GM12878 (cell line): ENCODE measurements at regions not wholly inside any gene's neighbourhood (a gene's known extent, or its start where the extent isn't known, plus 50 kb on each side); places are given as distances from the start of the nearest gene placed in this dataset.

Source experiments
- ATAC-seq: fragments of 200-7000 bp; cut with Tn5 transposase; 3 replicates; pipeline ENCODE4 v1.9.1; 2020; ENCODE audit warnings: mild to moderate bottlenecking, moderate library complexity
- BruUV-seq: library from RNA; stranded (reverse); fragments of 400-500 nt; replicated peaks from 2 replicates; lab custom pipeline; 2021; lab: Mats Ljungman, UMichigan
- CTCF ChIA-PET: fragments of 300-600 bp; sonication (Branson Sonifier 250); formaldehyde crosslinking; extraction: SDS; loops from one replicate; lab custom pipeline; 2021; ENCODE audit warnings: inconsistent platforms; lab: Yijun Ruan, JAX
- POLR2A ChIA-PET: fragments of 350-600 bp; formaldehyde crosslinking; extraction: SDS; loops from one replicate; lab custom pipeline; 2021; ENCODE audit warnings: inconsistent platforms; lab: Charles Lee
- RAD21 ChIA-PET: fragments of 300-600 bp; sonication (Branson Sonifier 250); formaldehyde crosslinking; loops from one replicate; lab custom pipeline; 2023; ENCODE audit warnings: antibody characterized with exemption; ENCODE audit not compliant: unreplicated experiment; lab: Charles Lee
- SMC1A ChIA-PET: fragments of 300-600 bp; sonication (Branson Sonifier 250); formaldehyde crosslinking; loops from one replicate; lab custom pipeline; 2023; ENCODE audit not compliant: unreplicated experiment, uncharacterized antibody; lab: Charles Lee
- DNase-seq: peaks from one replicate; pipeline ENCODE4 v3.0.0-alpha.2; 2011; ENCODE audit warnings: low read depth, low spot score
- FAIRE-seq: peaks from 3 replicates; lab custom pipeline; 2011; peaks lifted over from hg19 to GRCh38; lab: Jason Lieb, UNC
- H2AFZ ChIP-seq: 2 replicates; pipeline ENCODE4 v1.6.0; 2011; ENCODE audit warnings: low read depth, low read length, control low read depth; ENCODE audit not compliant: control insufficient read depth
- H3K27ac ChIP-seq: 2 replicates; pipeline ENCODE4 v1.5.1; 2011; ENCODE audit warnings: control low read depth; ENCODE audit not compliant: control insufficient read depth, insufficient read depth
- H3K27me3 ChIP-seq, 2 experiments: replicated peaks in 1 of 2; 2 replicates each; pipeline versions ENCODE4 v1.6.0 to v1.6.1; 2011; ENCODE audit warnings: low read length in 1 of 2; ENCODE audit not compliant: control insufficient read depth in 2 of 2, insufficient read depth in 2 of 2
- H3K36me3 ChIP-seq, 2 experiments: 2 replicates each; pipeline ENCODE4 v1.5.1; 2011; ENCODE audit warnings: low read length in 1 of 2; ENCODE audit not compliant: control insufficient read depth in 2 of 2, insufficient read depth in 2 of 2
- H3K4me1 ChIP-seq: 2 replicates; pipeline ENCODE4 v1.6.1; 2011; ENCODE audit warnings: mild to moderate bottlenecking, low read length, moderate library complexity, mixed read lengths; ENCODE audit not compliant: control insufficient read depth, insufficient read depth
- H3K4me2 ChIP-seq: 2 replicates; pipeline ENCODE4 v1.6.0; 2011; ENCODE audit warnings: control low read depth; ENCODE audit not compliant: control insufficient read depth, insufficient read depth
- H3K4me3 ChIP-seq: fragments of 200-600 bp; sonication (generic); 2 replicates; pipeline ENCODE4 v1.5.1; 2016
- H3K79me2 ChIP-seq: 2 replicates; pipeline ENCODE4 v1.6.0; 2011; ENCODE audit warnings: low read length; ENCODE audit not compliant: control insufficient read depth, insufficient read depth
- H3K9ac ChIP-seq: 2 replicates; pipeline ENCODE4 v1.8.0; 2011; ENCODE audit warnings: low read length, control low read depth, mixed read lengths; ENCODE audit not compliant: control insufficient read depth, insufficient read depth
- H3K9me3 ChIP-seq: replicated peaks from 3 replicates; pipeline ENCODE4 v1.5.1; 2011; ENCODE audit warnings: mild to moderate bottlenecking, low read length; ENCODE audit not compliant: control insufficient read depth, insufficient read depth
- H4K20me1 ChIP-seq: 2 replicates; pipeline ENCODE4 v1.6.0; 2011; ENCODE audit not compliant: control insufficient read depth, insufficient read depth
- IRF3 ChIP-seq: fragments of 450-650 bp; IDR thresholded peaks from 2 replicates; pipeline ENCODE4 v1.6.1; 2014; ENCODE audit warnings: mild to moderate bottlenecking
- POLR2A ChIP-seq: IDR thresholded peaks from 2 replicates; pipeline ENCODE4 v1.6.1; 2011; ENCODE audit warnings: low read depth, mild to moderate bottlenecking, low read length
- RFX5 ChIP-seq: IDR thresholded peaks from 2 replicates; pipeline ENCODE4 v1.6.1; 2011; ENCODE audit warnings: low read depth, low read length, improper control_type of control experiment
- ZBTB11 ChIP-seq: fragments of 450-650 bp; formaldehyde crosslinking; IDR thresholded peaks from 2 replicates; pipeline ENCODE4 v1.5.0; 2022; ENCODE audit warnings: mild to moderate bottlenecking, missing genetic modification characterization
- WGBS: methylation state at CpG from one replicate; pipeline ENCODE4 v1.1.6; 2016; ENCODE audit warnings: low lambda C conversion rate; ENCODE audit not compliant: insufficient replicate concordance, insufficient coverage; ENCODE audit errors: missing lambda C conversion rate; 5-methylcytosine and 5-hydroxymethylcytosine counted together
- in situ Hi-C: fragments of 300-500 bp; cut with MboI; formaldehyde crosslinking; loops from 9 replicates; pipeline ENCODE4 v1.14.3; 2018; ENCODE audit warnings: mixed read lengths
- intact Hi-C: fragments of 100-400 bp; cut with micrococcal nuclease; formaldehyde crosslinking; loops from one replicate; pipeline ENCODE4 v1.14.2; 2022; ENCODE audit not compliant: unreplicated experiment

GRCh38 chr4:3656416-3657356 is 109.5 kb upstream of the ADRA2C start:
- Histone ChIP-seq H3K9ac (no peak overlapping the region), H3K36me3 (no peaks in the 10 kb centered on the region), H3K27ac (no peak overlapping the region), H3K27me3 (peaks cover 0 to 3% of the 10 kb centered on the region in 2 experiments; a peak in 3 of 4 replicates), H3K4me3 (no peak overlapping the region), H4K20me1 (no peaks in the 10 kb centered on the region), H2AFZ (no peak overlapping the region), H3K4me2 (no peak overlapping the region), H3K79me2 (no peaks in the 10 kb centered on the region), H3K4me1 (no peaks in the 10 kb centered on the region), H3K9me3 (no peaks in the 10 kb centered on the region)
- DNase-seq (no peak), ATAC-seq (no peak), FAIRE-seq (no peak)
- intact Hi-C loops = no loop called here
- in situ Hi-C loops = no loop called here
- ChIA-PET CTCF (no interaction called here), POLR2A (no interaction called here), RAD21 (no interaction called here), SMC1A (no interaction called here)
- 21% methylated on average over 23 of the region's 24 CpGs for WGBS
- BruUV-seq = no TSS peak
- no peak for TF ChIP-seq ZBTB11 (CRISPR knock-in tag)
- TF ChIP-seq RFX5 = no peak
- no peak for TF ChIP-seq POLR2A
- no peak for TF ChIP-seq IRF3
